HepG2 (cell line): ENCODE measurements at regions not wholly inside any gene's neighbourhood (a gene's known extent, or its start where the extent isn't known, plus 50 kb on each side); places are given as distances from the start of the nearest gene placed in this dataset.

Experiments
- ATAC-seq: fragments of 200-7000 bp; cut with Tn5 transposase; 3 replicates; pipeline ENCODE4 v1.9.1; 2020; ENCODE audit warnings: mild to moderate bottlenecking, moderate library complexity
- BruUV-seq: library from RNA; stranded (reverse); fragments of 400-500 nt; replicated peaks from 2 replicates; lab custom pipeline; 2021; lab: Mats Ljungman, UMichigan
- CTCF ChIA-PET: fragments of 300-600 bp; formaldehyde crosslinking; extraction: SDS; loops from one replicate; lab custom pipeline; 2021; ENCODE audit warnings: low total read pairs, inconsistent platforms, low intra/inter-chr PET ratio; lab: Yijun Ruan, JAX
- POLR2A ChIA-PET: fragments of 350-600 bp; sonication (Branson Sonifier 250); formaldehyde crosslinking; loops from one replicate; lab custom pipeline; 2020; ENCODE audit warnings: antibody characterized with exemption, inconsistent platforms; lab: Yijun Ruan, JAX
- DNase-seq: peaks from one replicate; pipeline ENCODE4 v3.0.0-alpha.2; 2015; ENCODE audit warnings: low spot score
- FAIRE-seq: peaks from 3 replicates; lab custom pipeline; 2011; peaks lifted over from hg19 to GRCh38; lab: Jason Lieb, UNC
- H2AFZ ChIP-seq: one replicate; pipeline ENCODE4 v1.6.1; 2011; ENCODE audit warnings: low read length, inconsistent platforms
- H3K27ac ChIP-seq: fragments of 300-600 bp; 3 replicates; pipeline ENCODE4 v1.8.0; 2011; ENCODE audit warnings: mixed run types, mild to moderate bottlenecking, mixed read lengths, low read length, inconsistent platforms; ENCODE audit not compliant: insufficient read depth; ENCODE audit errors: extremely low read length
- H3K27me3 ChIP-seq, 2 experiments: fragments of 200-600 bp in 1 of 2; 2 replicates in 1 of 2; 3 replicates in 1 of 2; pipeline versions ENCODE4 v1.6.0 to v1.8.0; 2011; ENCODE audit warnings: low read length in 2 of 2, mild to moderate bottlenecking in 2 of 2, moderate library complexity in 2 of 2, inconsistent platforms in 1 of 2; ENCODE audit not compliant: insufficient read depth in 2 of 2, control insufficient read depth in 1 of 2
- H3K36me3 ChIP-seq, 2 experiments: fragments of 200-600 bp in 1 of 2; replicated peaks in 1 of 2; 2 replicates in 1 of 2; 3 replicates in 1 of 2; pipeline versions ENCODE4 v1.5.1 to v1.8.0; 2011; ENCODE audit warnings: low read length in 2 of 2, inconsistent platforms in 1 of 2; ENCODE audit not compliant: insufficient read depth in 2 of 2, control insufficient read depth in 1 of 2
- H3K4me1 ChIP-seq: 2 replicates; pipeline ENCODE4 v1.5.1; 2012; ENCODE audit warnings: low read length, inconsistent platforms; ENCODE audit not compliant: insufficient read depth
- H3K4me2 ChIP-seq: 2 replicates; pipeline ENCODE4 v1.6.0; 2011; ENCODE audit warnings: low read depth, low read length, inconsistent platforms
- H3K4me3 ChIP-seq, 3 experiments: fragments of 200-600 bp in 1 of 3; sonication (generic), shearing (Covaris generic) in 1 of 3; replicated peaks in 1 of 3; 2 replicates each; pipeline ENCODE4 v1.5.1; 2011 to 2016; ENCODE audit warnings: low read length in 3 of 3, inconsistent platforms in 2 of 3, low read depth in 2 of 3, mild to moderate bottlenecking in 2 of 3, control low read depth in 1 of 3, mixed read lengths in 1 of 3; ENCODE audit not compliant: insufficient read depth in 1 of 3
- H3K79me2 ChIP-seq: one replicate; pipeline ENCODE4 v1.6.1; 2011; ENCODE audit warnings: low read length, inconsistent platforms; ENCODE audit not compliant: insufficient read depth
- H3K9ac ChIP-seq: 2 replicates; pipeline ENCODE4 v1.6.0; 2011; ENCODE audit warnings: mild to moderate bottlenecking, low read depth, low read length, inconsistent platforms; ENCODE audit not compliant: insufficient read depth
- H3K9me3 ChIP-seq: 2 replicates; pipeline ENCODE4 v1.5.1; 2012; ENCODE audit warnings: mild to moderate bottlenecking, low read length
- H4K20me1 ChIP-seq: 2 replicates; pipeline ENCODE4 v1.6.0; 2011; ENCODE audit warnings: inconsistent platforms, mild to moderate bottlenecking, low read length, moderate library complexity; ENCODE audit not compliant: insufficient read depth
- IKZF5 ChIP-seq: IDR thresholded peaks from 2 replicates; pipeline ENCODE4 v1.6.1; 2018; ENCODE audit warnings: missing genetic modification reagents, mild to moderate bottlenecking, missing compliant biosample characterization
- MBD4 ChIP-seq: IDR thresholded peaks from 2 replicates; pipeline ENCODE4 v1.6.1; 2012; ENCODE audit warnings: low read length, inconsistent platforms, borderline replicate concordance
- NKX3-1 ChIP-seq: sonication (generic); formaldehyde crosslinking; IDR thresholded peaks from 2 replicates; pipeline ENCODE4 v1.5.0; 2020; ENCODE audit warnings: missing genetic modification reagents
- NONO ChIP-seq, 2 experiments: fragments of 450-650 bp in 1 of 2; sonication (generic) in 1 of 2; formaldehyde crosslinking in 1 of 2; IDR thresholded peaks in 1 of 2; conservative IDR thresholded peaks in 1 of 2; 2 replicates each; pipeline versions ENCODE4 v1.6.1 to v1.8.0; 2017 to 2022; ENCODE audit warnings: mild to moderate bottlenecking in 1 of 2, missing genetic modification reagents in 1 of 2, moderate library complexity in 1 of 2
- NPAS2 ChIP-seq: sonication (generic); formaldehyde crosslinking; IDR thresholded peaks from 2 replicates; pipeline ENCODE4 v1.8.0; 2022; ENCODE audit warnings: mild to moderate bottlenecking, missing genetic modification reagents, borderline replicate concordance
- PHF21A ChIP-seq: sonication (generic); formaldehyde crosslinking; IDR thresholded peaks from 2 replicates; pipeline ENCODE4 v1.5.0; 2020; ENCODE audit warnings: mild to moderate bottlenecking, missing genetic modification reagents
- PPARG ChIP-seq: conservative IDR thresholded peaks from 2 replicates; pipeline ENCODE4 v1.6.1; 2016; ENCODE audit warnings: missing biosample characterization, missing genetic modification reagents
- SAP130 ChIP-seq: IDR thresholded peaks from 2 replicates; pipeline ENCODE4 v1.6.1; 2016; ENCODE audit warnings: low read depth
- SMYD3 ChIP-seq: sonication (generic); formaldehyde crosslinking; IDR thresholded peaks from 2 replicates; pipeline ENCODE4 v1.8.1; 2023; ENCODE audit warnings: mild to moderate bottlenecking, missing genetic modification reagents
- TEAD2 ChIP-seq: sonication (generic); formaldehyde crosslinking; IDR thresholded peaks from 2 replicates; pipeline ENCODE4 v1.9.0; 2021; ENCODE audit warnings: missing genetic modification reagents
- ZBTB2 ChIP-seq: sonication (generic); formaldehyde crosslinking; IDR thresholded peaks from 2 replicates; pipeline ENCODE4 v1.8.0; 2022; ENCODE audit warnings: low read depth, missing genetic modification reagents
- ZNF484 ChIP-seq: sonication (generic); formaldehyde crosslinking; IDR thresholded peaks from 2 replicates; pipeline ENCODE4 v1.5.1; 2020; ENCODE audit warnings: mild to moderate bottlenecking, low read depth, missing genetic modification reagents, borderline replicate concordance
- ZUFSP ChIP-seq: sonication (generic); formaldehyde crosslinking; IDR thresholded peaks from 2 replicates; pipeline ENCODE4 v1.9.0; 2021; ENCODE audit warnings: missing genetic modification reagents, mild to moderate bottlenecking, borderline replicate concordance
- WGBS: methylation state at CpG from one replicate; pipeline ENCODE4 v1.1.6; 2017; ENCODE audit warnings: low lambda C conversion rate; 5-methylcytosine and 5-hydroxymethylcytosine counted together
- in situ Hi-C: cut with HindIII; loops from 2 replicates; pipeline ENCODE4 v1.10.0; 2017; ENCODE audit warnings: low pct_unique_long_range_greater_than_20kb; ENCODE audit not compliant: extremely low pct_ligation_motif_present
- intact Hi-C: fragments of 100-400 bp; cut with micrococcal nuclease; formaldehyde crosslinking; loops from one replicate; pipeline ENCODE4 v1.10.0; 2022; ENCODE audit not compliant: unreplicated experiment

- intact Hi-C loops (no loop called here), in situ Hi-C loops (no loop called here)
- TF ChIP-seq ZNF484 (CRISPR knock-in tag): no peak
- TF ChIP-seq NPAS2 (CRISPR knock-in tag): no peak
- WGBS: 53% methylated on average over 6 of the region's 6 CpGs
- Histone ChIP-seq H4K20me1 (no peaks in the 10 kb centered on the region), H3K4me2 (no peak overlapping the region), H3K4me3 (no peak overlapping the region), H3K27me3 (no peaks in the 10 kb centered on the region; a peak in 1 of 5 replicates), H3K9me3 (no peaks in the 10 kb centered on the region), H3K36me3 (no peaks in the 10 kb centered on the region), H2AFZ (no peak overlapping the region), H3K79me2 (no peaks in the 10 kb centered on the region), H3K9ac (no peak overlapping the region), H3K27ac (no peak overlapping the region), H3K4me1 (peaks cover 23% of the 10 kb centered on the region)
- DNase-seq: no peak
- ATAC-seq: no peak; the same call in 2 of the 3 replicates
- FAIRE-seq: no peak
- POLR2A ChIA-PET: no interaction called here
- CTCF ChIA-PET: no interaction called here
- BruUV-seq: no TSS peak
Measured at GRCh38 chr13:73222627-73223305, 164.0 kb downstream of the KLF5 start.

- intact Hi-C loops (no loop called here), in situ Hi-C loops (no loop called here)
- H3K9ac ChIP-seq: no peak overlapping the region
- H3K79me2 ChIP-seq: no peaks in the 10 kb centered on the region
- H3K9me3 ChIP-seq: no peaks in the 10 kb centered on the region
- no peak overlapping the region for H2AFZ ChIP-seq
- peak; percentile 44; the same call in 2 of the 3 replicates for ATAC-seq
- no peak for DNase-seq
- no peak overlapping the region for H3K27ac ChIP-seq
- no TSS peak for BruUV-seq
- no peaks in the 10 kb centered on the region; a peak in 1 of 5 replicates for H3K27me3 ChIP-seq
- H3K4me1 ChIP-seq: peaks cover 25% of the 10 kb centered on the region
- H4K20me1 ChIP-seq: no peaks in the 10 kb centered on the region
- FAIRE-seq: no peak
- 27% methylated on average over 8 of the region's 8 CpGs for WGBS
- no peaks in the 10 kb centered on the region for H3K36me3 ChIP-seq
- H3K4me3 ChIP-seq: no peak overlapping the region
- no peak overlapping the region for H3K4me2 ChIP-seq
- POLR2A ChIA-PET: no interaction called here
- CTCF ChIA-PET: no interaction called here
- TF ChIP-seq PPARG (CRISPR knock-in tag): no peak
- TF ChIP-seq NKX3-1 (CRISPR knock-in tag): no peak
- no peak for TF ChIP-seq ZUFSP (CRISPR knock-in tag)
- no peak for TF ChIP-seq SMYD3 (CRISPR knock-in tag)
- TF ChIP-seq NONO (IDR thresholded peaks at IDR 0.05): no peak
- no peak for TF ChIP-seq NONO (CRISPR knock-in tag; conservative IDR thresholded peaks at IDR 0.05)
- TF ChIP-seq IKZF5 (CRISPR knock-in tag): no peak
- TF ChIP-seq SAP130: no peak
- no peak for TF ChIP-seq PHF21A (CRISPR knock-in tag)
- TF ChIP-seq MBD4: no peak
- no peak for TF ChIP-seq TEAD2 (CRISPR knock-in tag)
- no peak for TF ChIP-seq ZBTB2 (CRISPR knock-in tag)
Measured at GRCh38 chr13:73220966-73221720, 162.3 kb downstream of the KLF5 start.
